HG03457 (cell line): ENCODE measurements at regions not wholly inside any gene's neighbourhood (a gene's known extent, or its start where the extent isn't known, plus 50 kb on each side); places are given as distances from the start of the nearest gene placed in this dataset.

ENCODE experiments used
- ATAC-seq: cut with Tn5 transposase; IDR thresholded peaks from one replicate; pipeline ENCODE4 v1.9.1; 2021; ENCODE audit warnings: moderate number of reproducible peaks; ENCODE audit not compliant: unreplicated experiment

- ATAC-seq, result no peak
These were observed 108.3 kb downstream of the CHST1 start for GRCh38 chr11:45556851-45557707.

GRCh38 chr11:45554230-45554967 lies 111.0 kb downstream of the CHST1 start:
- ATAC-seq, result no peak

GRCh38 chr11:45553383-45553936 lies 112.0 kb downstream of the CHST1 start:
- ATAC-seq, result no peak

- ATAC-seq, result no peak
These were observed 114.2 kb downstream of the CHST1 start for GRCh38 chr11:45551191-45551713.

GRCh38 chr11:45549257-45549656 lies 116.2 kb downstream of the CHST1 start:
- no peak for ATAC-seq

- ATAC-seq, result no peak
These were observed 119.1 kb downstream of the CHST1 start for GRCh38 chr11:45546366-45546765.

- ATAC-seq, result no peak
These were observed 120.6 kb downstream of the CHST1 start for GRCh38 chr11:45544826-45545225.

GRCh38 chr11:45543808-45544422 lies 121.5 kb downstream of the CHST1 start:
- ATAC-seq, result no peak

- ATAC-seq, result no peak
These were observed 122.3 kb downstream of the CHST1 start for GRCh38 chr11:45543081-45543480.

GRCh38 chr11:45541693-45542434 lies 123.6 kb downstream of the CHST1 start:
- ATAC-seq, result no peak

- no peak for ATAC-seq
These were observed 126.5 kb downstream of the CHST1 start for GRCh38 chr11:45538939-45539338.

- ATAC-seq, result no peak
These were observed 127.1 kb downstream of the CHST1 start for GRCh38 chr11:45538363-45538762.

GRCh38 chr11:45537614-45538013 lies 127.8 kb downstream of the CHST1 start:
- no peak for ATAC-seq

GRCh38 chr11:45535033-45535432 lies 130.4 kb downstream of the CHST1 start:
- ATAC-seq, result no peak

- no peak for ATAC-seq
These were observed 131.3 kb downstream of the CHST1 start for GRCh38 chr11:45534132-45534531.

GRCh38 chr11:45532546-45532945 lies 132.9 kb downstream of the CHST1 start:
- ATAC-seq, result no peak

- ATAC-seq, result no peak
These were observed 134.6 kb downstream of the CHST1 start for GRCh38 chr11:45530776-45531175.

GRCh38 chr11:45530111-45530510 lies 135.3 kb downstream of the CHST1 start:
- no peak for ATAC-seq

GRCh38 chr11:45528435-45528834 lies 137.0 kb downstream of the CHST1 start:
- no peak for ATAC-seq

- no peak for ATAC-seq
These were observed 137.5 kb downstream of the CHST1 start for GRCh38 chr11:45527898-45528297.
